Stimulated activated CD4-positive, alpha-beta T cell treated with anti-CD3 and anti-CD28 coated beads, Interleukin-4, amount 100 ng/mL, for 48 hours (primary cell): ENCODE measurements at regions not wholly inside any gene's neighbourhood (a gene's known extent, or its start where the extent isn't known, plus 50 kb on each side); places are given as distances from the start of the nearest gene placed in this dataset.
"Not testable (repeated sequence)": the region's sequence is repeated elsewhere in the genome, so short reads cannot be mapped to it uniquely, and the experiment has no call there.

Experiments
- DNase-seq, 2 donors: peaks; one replicate each; pipeline ENCODE4 v3.0.0-alpha.2; 2020; ENCODE audit warnings: low read depth in 2 of 2

- DNase-seq = no peak
Observed at GRCh38 chr14:88929656-88930436, 105.4 kb downstream of the TTC8 start.

GRCh38 chr14:88931321-88932110 is 107.1 kb downstream of the TTC8 start:
- no peak for DNase-seq

- no peak for DNase-seq
Observed at GRCh38 chr14:88933191-88933590, 108.7 kb downstream of the TTC8 start.

GRCh38 chr14:88934351-88934806 is 109.9 kb downstream of the TTC8 start:
- DNase-seq = no peak

- no peak for DNase-seq
Observed at GRCh38 chr14:88935083-88935482, 110.6 kb downstream of the TTC8 start.

GRCh38 chr14:88937706-88938105 is 113.3 kb downstream of the TTC8 start:
- DNase-seq = no peak

GRCh38 chr14:88940671-88941070 is 116.2 kb downstream of the TTC8 start:
- no peak for DNase-seq

GRCh38 chr14:88941414-88941813 is 117.0 kb downstream of the TTC8 start:
- DNase-seq = no peak

GRCh38 chr14:88947646-88948598 is 123.5 kb downstream of the TTC8 start:
- DNase-seq = no peak

GRCh38 chr14:88950069-88950468 is 125.6 kb downstream of the TTC8 start:
- no peak for DNase-seq

GRCh38 chr14:88951370-88951769 is 126.9 kb downstream of the TTC8 start:
- DNase-seq = no peak

GRCh38 chr14:88952901-88953300 is 128.4 kb downstream of the TTC8 start:
- no peak for DNase-seq

- DNase-seq = no peak
Observed at GRCh38 chr14:88955455-88955854, 131.0 kb downstream of the TTC8 start.

- no peak for DNase-seq
Observed at GRCh38 chr14:88960496-88960895, 136.0 kb downstream of the TTC8 start.

- DNase-seq = no peak
Observed at GRCh38 chr14:88961214-88961613, 136.8 kb downstream of the TTC8 start.

GRCh38 chr14:88962356-88962755 is 137.9 kb downstream of the TTC8 start:
- no peak for DNase-seq

- no peak for DNase-seq
Observed at GRCh38 chr14:88967299-88967698, 142.8 kb downstream of the TTC8 start.

GRCh38 chr14:88975043-88975830 is 150.8 kb downstream of the TTC8 start:
- DNase-seq = no peak

- DNase-seq = no peak
Observed at GRCh38 chr14:88975926-88976325, 151.5 kb downstream of the TTC8 start.

GRCh38 chr14:88980907-88981306 is 156.5 kb downstream of the TTC8 start:
- DNase-seq = not testable (repeated sequence)

- DNase-seq = no peak
Observed at GRCh38 chr14:88981948-88982347, 157.5 kb downstream of the TTC8 start.
